Activated effector memory CD4-positive, alpha-beta T cell treated with anti-CD3 and anti-CD28 coated beads, Interleukin-2, amount 50 U/mL, for 16 hours (primary cell): ENCODE measurements at regions not wholly inside any gene's neighbourhood (a gene's known extent, or its start where the extent isn't known, plus 50 kb on each side); places are given as distances from the start of the nearest gene placed in this dataset.

ENCODE experiments used
- DNase-seq: peaks from one replicate; pipeline ENCODE4 v3.0.0-alpha.2; 2020

GRCh38 chr1:201612645-201613044 lies 73.7 kb downstream of the NAV1 start:
- DNase-seq = no peak

GRCh38 chr1:201614262-201615015 lies 75.5 kb downstream of the NAV1 start:
- no peak for DNase-seq

- no peak for DNase-seq
These were observed 78.2 kb downstream of the NAV1 start for GRCh38 chr1:201617157-201617556.

- no peak for DNase-seq
These were observed 79.5 kb downstream of the NAV1 start for GRCh38 chr1:201618389-201618788.

GRCh38 chr1:201618905-201619304 lies 80.0 kb downstream of the NAV1 start:
- no peak for DNase-seq

GRCh38 chr1:201619513-201619912 lies 80.6 kb downstream of the NAV1 start:
- DNase-seq = no peak

- DNase-seq = no peak
These were observed 83.4 kb downstream of the NAV1 start for GRCh38 chr1:201622353-201622752.

- no peak for DNase-seq
These were observed 83.9 kb downstream of the NAV1 start for GRCh38 chr1:201622824-201623223.

- DNase-seq = no peak
These were observed 85.9 kb downstream of the NAV1 start for GRCh38 chr1:201624741-201625225.

GRCh38 chr1:201625226-201625761 lies 86.4 kb downstream of the NAV1 start:
- DNase-seq = no peak

- no peak for DNase-seq
These were observed 86.9 kb downstream of the NAV1 start for GRCh38 chr1:201625851-201626251.

GRCh38 chr1:201626629-201627275 lies 87.8 kb downstream of the NAV1 start:
- DNase-seq = no peak

GRCh38 chr1:201628490-201628889 lies 89.6 kb downstream of the NAV1 start:
- no peak for DNase-seq

- DNase-seq = no peak
These were observed 91.7 kb downstream of the NAV1 start for GRCh38 chr1:201630582-201630981.

GRCh38 chr1:201631037-201631436 lies 92.1 kb downstream of the NAV1 start:
- no peak for DNase-seq

- no peak for DNase-seq
These were observed 93.5 kb downstream of the NAV1 start for GRCh38 chr1:201632364-201632952.

GRCh38 chr1:201633297-201633696 lies 94.4 kb downstream of the NAV1 start:
- no peak for DNase-seq

GRCh38 chr1:201633811-201634210 lies 94.9 kb downstream of the NAV1 start:
- no peak for DNase-seq

- DNase-seq = no peak
These were observed 95.3 kb downstream of the NAV1 start for GRCh38 chr1:201634261-201634660.

GRCh38 chr1:201636097-201636496 lies 97.2 kb downstream of the NAV1 start:
- no peak for DNase-seq

- DNase-seq = no peak
These were observed 97.6 kb downstream of the NAV1 start for GRCh38 chr1:201636510-201636971.

GRCh38 chr1:201637282-201638079 lies 98.6 kb downstream of the NAV1 start:
- no peak for DNase-seq

GRCh38 chr1:201639391-201639790 lies 100.5 kb downstream of the NAV1 start:
- DNase-seq = no peak
